GM21381 (cell line): ENCODE measurements at regions not wholly inside any gene's neighbourhood (a gene's known extent, or its start where the extent isn't known, plus 50 kb on each side); places are given as distances from the start of the nearest gene placed in this dataset.
"Not testable (repeated sequence)": the region's sequence is repeated elsewhere in the genome, so short reads cannot be mapped to it uniquely, and the experiment has no call there.

Experiments used
- ATAC-seq: cut with Tn5 transposase; IDR thresholded peaks from one replicate; pipeline ENCODE4 v1.9.1; 2021; ENCODE audit warnings: mild to moderate bottlenecking, moderate library complexity; ENCODE audit not compliant: unreplicated experiment

- not testable (repeated sequence) for ATAC-seq
Measured at GRCh38 chrX:4613651-4614050, 900.2 kb upstream of the PRKX start.

GRCh38 chrX:4588893-4589292 lies 875.4 kb upstream of the PRKX start:
- no peak for ATAC-seq

DNA sequence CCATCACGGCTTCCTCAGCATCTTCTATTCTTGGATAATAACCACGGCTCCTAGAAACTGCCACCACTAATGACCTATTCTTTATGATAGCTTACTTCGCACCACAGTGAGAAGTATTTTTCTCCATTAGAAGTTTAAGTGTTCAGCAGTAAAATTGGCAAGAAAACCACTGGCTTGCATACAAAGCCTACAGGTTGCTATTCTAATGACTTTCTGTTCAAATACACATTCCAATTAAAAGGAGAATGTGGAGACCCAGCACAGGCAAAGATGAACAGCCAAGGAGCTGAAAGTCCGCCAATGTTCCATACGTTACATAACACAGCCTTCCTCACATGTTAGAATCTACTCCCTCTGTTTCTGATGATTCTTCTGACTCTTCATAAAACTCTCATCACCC lies 875.0 kb upstream of the PRKX start:
- ATAC-seq: no peak

- ATAC-seq: no peak
Measured at GRCh38 chrX:4588056-4588455, 874.6 kb upstream of the PRKX start.

GRCh38 chrX:4579999-4580398 lies 866.5 kb upstream of the PRKX start:
- no peak for ATAC-seq

GRCh38 chrX:4579480-4579879 lies 866.0 kb upstream of the PRKX start:
- no peak for ATAC-seq

GRCh38 chrX:4572691-4573090 lies 859.2 kb upstream of the PRKX start:
- no peak for ATAC-seq

GRCh38 chrX:4570151-4570550 lies 856.7 kb upstream of the PRKX start:
- no peak for ATAC-seq

DNA sequence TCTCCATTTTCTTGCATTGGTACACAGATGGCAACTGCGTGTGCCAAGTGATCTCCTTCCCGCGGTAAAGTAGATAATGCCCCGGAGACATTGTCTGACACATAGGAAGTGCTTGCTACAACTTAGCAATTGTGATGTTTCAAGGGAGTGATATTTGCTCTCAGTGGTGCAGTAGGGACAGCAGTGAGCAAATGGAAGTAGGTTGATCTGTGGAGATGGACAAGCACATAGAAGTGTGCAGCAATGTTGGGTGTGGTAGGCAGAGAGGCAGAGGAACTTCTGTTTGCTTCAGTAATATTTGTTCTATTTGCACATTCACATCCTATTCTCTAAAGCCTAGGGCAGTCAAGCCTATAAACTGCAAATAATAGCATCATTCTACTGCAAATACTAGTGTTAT lies 846.7 kb upstream of the PRKX start:
- ATAC-seq: no peak

DNA sequence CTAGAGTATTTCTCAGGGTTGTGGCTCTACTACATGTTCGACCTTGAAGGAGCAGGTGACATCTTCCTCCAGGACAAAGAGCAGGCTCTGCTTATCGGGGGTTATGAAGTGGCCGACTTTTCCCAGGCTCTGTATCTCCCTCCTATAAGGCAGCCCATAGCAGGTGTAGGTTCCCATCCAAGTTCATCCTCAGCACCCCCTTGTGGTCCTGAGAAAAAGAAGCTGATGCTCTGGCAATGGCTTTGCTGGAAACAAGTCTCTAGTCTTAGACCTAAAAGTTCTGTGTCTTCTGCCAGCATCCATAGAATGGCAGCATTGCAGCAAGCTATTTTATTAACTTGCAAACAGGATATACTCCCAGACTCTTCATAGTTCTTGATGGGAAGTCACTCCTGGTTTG lies 836.6 kb upstream of the PRKX start:
- no peak for ATAC-seq

GRCh38 chrX:4547213-4547836 lies 833.9 kb upstream of the PRKX start:
- ATAC-seq: no peak

DNA sequence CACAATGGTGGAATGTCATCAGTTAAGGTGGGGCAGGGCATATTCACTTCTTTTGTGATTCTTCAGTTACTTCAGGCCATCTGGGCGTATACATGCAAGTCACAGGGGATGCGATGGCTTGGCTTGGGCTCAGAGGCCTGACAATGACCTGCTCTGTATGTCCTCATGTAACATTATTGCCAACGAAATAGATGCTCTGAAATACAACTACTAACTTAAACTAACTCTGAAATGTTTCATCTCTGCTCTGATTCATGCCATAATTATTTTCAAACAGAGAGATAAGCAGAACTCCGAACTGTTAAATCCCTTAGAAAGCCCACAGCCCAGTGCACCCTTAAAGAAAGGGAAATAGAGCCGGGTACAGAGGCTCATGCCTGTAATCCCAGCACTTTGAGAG lies 832.7 kb upstream of the PRKX start:
- not testable (repeated sequence) for ATAC-seq

DNA sequence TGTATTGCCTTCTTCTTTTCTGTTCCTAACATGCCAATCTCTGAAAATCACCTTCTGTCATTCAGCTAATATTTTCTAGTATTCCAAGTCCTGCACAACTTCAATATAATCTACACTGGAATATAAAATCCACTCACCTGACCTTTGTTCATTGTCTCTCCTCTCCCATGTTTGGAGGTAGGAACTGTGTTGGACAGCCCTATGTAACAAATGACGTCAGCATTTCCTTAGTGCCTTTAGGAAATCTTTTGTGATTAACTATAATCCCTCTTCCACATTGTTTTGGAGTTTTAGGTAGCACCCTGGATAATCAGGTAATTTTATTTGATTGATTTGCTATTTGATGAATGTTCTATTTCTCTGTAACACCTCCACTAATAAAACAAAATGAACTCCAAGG lies 814.8 kb upstream of the PRKX start:
- no peak for ATAC-seq

GRCh38 chrX:4485912-4486311 lies 772.5 kb upstream of the PRKX start:
- ATAC-seq: no peak

DNA sequence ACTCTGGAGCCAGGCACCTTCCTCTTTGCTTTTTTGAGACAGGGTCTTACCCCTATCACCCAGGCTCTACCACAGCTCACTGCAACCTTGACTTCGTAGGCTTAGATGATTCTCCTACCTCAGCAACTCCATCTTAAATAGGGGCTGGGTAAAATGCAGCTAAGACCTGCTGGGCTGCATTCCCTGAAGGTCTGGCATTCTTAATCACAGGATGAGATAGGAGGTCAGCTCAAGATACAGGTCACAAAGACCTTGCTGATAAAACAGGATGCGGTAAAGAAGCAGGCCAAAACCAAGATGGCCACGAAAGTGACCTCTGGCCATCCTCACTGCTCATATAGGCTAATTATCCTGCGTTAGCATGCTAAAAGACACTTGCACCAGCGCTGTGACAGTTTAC lies 770.8 kb upstream of the PRKX start:
- ATAC-seq: no peak

GRCh38 chrX:4451591-4451990 lies 738.1 kb upstream of the PRKX start:
- no peak for ATAC-seq

DNA sequence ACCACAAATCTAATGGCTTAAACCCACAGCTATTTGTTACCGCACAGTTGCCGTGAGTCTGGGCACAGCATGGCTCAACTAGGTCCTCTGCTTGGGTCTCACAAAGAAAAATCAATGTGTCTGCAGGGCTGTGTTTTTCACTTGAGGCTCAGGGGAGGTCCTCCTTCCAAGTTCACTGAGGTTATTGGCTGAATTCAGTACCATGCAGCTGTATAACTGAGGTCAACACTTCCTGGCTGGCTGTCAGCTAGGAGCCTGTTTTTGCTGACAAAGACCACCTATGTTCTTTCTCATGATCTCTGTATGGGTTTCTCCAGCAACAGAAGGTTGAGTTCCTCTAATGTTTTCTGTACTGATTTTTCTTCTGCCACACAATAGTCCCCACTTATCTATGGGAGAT lies 736.7 kb upstream of the PRKX start:
- ATAC-seq: no peak

- ATAC-seq: no peak
Measured at GRCh38 chrX:4435905-4436304, 722.5 kb upstream of the PRKX start.

DNA sequence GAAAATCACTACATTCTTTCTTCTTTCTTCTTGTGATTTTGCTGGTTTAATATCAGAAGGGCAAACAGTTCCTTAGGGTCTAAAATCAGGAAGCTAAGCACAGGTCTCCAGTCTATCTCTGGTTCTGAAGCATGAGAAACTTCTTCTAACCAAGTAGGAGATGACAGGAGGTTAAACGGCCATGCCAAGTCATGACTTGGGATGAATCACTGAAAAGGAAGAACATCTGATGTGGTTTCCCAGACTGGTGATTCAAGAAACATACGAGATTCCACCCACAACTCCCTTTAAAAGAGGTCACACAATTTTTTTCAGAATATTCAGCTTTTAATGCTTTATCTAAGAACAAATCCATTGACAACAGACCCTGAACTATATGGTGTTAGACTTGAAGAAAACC lies 684.0 kb upstream of the PRKX start:
- ATAC-seq: no peak

DNA sequence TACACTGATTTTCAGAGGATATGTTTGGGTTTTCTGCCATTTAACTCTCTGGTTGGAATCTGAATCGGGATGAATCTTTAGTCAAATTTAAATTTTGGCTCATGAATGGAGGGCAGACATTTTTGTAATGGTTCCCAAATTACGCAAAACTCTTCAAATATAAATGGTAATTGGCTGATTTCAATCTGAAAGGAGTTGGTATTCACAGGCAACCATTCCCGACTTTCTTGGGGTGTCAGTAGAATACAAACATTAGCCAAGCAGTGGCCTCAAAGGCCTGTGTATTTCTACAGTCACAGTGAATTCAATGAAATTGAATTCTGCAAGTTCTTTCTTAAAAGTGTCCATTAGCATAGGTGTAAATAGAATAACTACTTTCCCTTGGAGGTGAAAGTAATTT lies 668.8 kb upstream of the PRKX start:
- ATAC-seq: no peak

- no peak for ATAC-seq
Measured at GRCh38 chrX:4380710-4381109, 667.3 kb upstream of the PRKX start.

- no peak for ATAC-seq
Measured at GRCh38 chrX:4379071-4379470, 665.6 kb upstream of the PRKX start.

DNA sequence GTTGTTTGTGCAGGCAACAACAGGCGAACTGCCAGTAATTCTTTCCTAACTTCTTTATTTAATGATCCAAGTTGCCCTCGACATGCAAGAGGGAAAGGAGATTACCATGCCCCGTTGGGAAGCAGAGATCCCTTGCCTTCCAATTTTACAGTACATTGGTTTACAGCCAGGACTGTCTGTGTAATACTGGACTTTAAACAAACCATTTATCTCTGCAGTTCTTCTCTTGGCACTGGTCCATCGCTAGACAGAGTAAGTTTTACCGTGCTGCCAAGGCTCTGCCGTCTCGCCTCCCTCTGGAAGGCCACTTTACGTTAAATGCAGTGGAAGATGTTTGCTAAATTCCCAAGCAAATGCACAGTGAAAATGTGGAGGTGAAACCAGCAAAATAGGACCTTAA lies 660.3 kb upstream of the PRKX start:
- ATAC-seq: no peak

- ATAC-seq: no peak
Measured at GRCh38 chrX:4358577-4358976, 645.1 kb upstream of the PRKX start.
